GM10248 (cell line): ENCODE measurements at regions not wholly inside any gene's neighbourhood (a gene's known extent, or its start where the extent isn't known, plus 50 kb on each side); places are given as distances from the start of the nearest gene placed in this dataset.

Experiments
- CTCF ChIA-PET: fragments of 300-600 bp; sonication (Branson Sonifier 250); formaldehyde crosslinking; extraction: SDS; loops from one replicate; lab custom pipeline; 2021; ENCODE audit warnings: antibody characterized with exemption; lab: Yijun Ruan, JAX
- POLR2A ChIA-PET: fragments of 350-650 bp; sonication (Branson Sonifier 250); formaldehyde crosslinking; extraction: SDS; loops from one replicate; lab custom pipeline; 2020; ENCODE audit warnings: antibody characterized with exemption; lab: Yijun Ruan, JAX
- DNase-seq: peaks from one replicate; pipeline ENCODE4 v3.0.0; 2012; ENCODE audit errors: extremely low spot score
- CTCF ChIP-seq: IDR thresholded peaks from 2 replicates; pipeline ENCODE4 v1.5.1; 2012; ENCODE audit warnings: mild to moderate bottlenecking, low read depth; ENCODE audit errors: extremely low read depth, missing control alignments, control extremely low read depth

- TF ChIP-seq CTCF, result no peak
- no peak for DNase-seq
- CTCF ChIA-PET, result interaction anchor here (1.0 kb wide), 1 partner anchor 26 kb away, joined by 3 read pairs; no protein-coding TSS in a partner anchor
- POLR2A ChIA-PET, result no interaction called here
Observed at GRCh38 chr4:57404483-57404882, 294.3 kb upstream of the IGFBP7 start.

DNA sequence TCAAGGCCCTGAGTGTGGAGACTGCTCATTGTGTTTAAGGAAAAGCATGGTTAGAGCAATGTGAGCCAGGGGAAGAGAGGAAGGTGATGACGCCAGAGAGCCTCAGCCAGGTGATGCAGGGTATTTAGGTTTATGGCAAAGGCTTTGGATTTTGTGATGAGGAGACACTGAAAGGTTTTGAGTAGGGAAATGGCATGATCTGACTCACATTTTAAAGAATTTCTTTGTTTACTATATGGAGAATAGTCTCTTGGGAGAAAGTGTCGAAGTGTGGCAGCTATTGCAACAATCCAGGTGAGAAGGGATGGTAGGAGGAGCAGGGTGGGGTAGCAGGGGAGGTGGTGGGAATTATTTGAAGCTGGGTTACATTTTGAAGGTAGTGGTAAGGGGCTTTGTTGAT lies 293.4 kb upstream of the IGFBP7 start:
- POLR2A ChIA-PET, result no interaction called here
- CTCF ChIA-PET, result interaction anchor here (1.4 to 1.9 kb wide), 3 partner anchors 8 to 240 kb away, joined by 4 to 5 read pairs (median 5); no protein-coding TSS in a partner anchor
- no peak for DNase-seq
- no peak for TF ChIP-seq CTCF

- CTCF ChIA-PET, result interaction anchor here (1.0 to 1.9 kb wide), 4 partner anchors 8 to 238 kb away, joined by 3 to 5 read pairs (median 4); no protein-coding TSS in a partner anchor
- no peak for TF ChIP-seq CTCF
- POLR2A ChIA-PET, result no interaction called here
- no peak for DNase-seq
Observed at GRCh38 chr4:57401586-57401985, 291.4 kb upstream of the IGFBP7 start.

DNA sequence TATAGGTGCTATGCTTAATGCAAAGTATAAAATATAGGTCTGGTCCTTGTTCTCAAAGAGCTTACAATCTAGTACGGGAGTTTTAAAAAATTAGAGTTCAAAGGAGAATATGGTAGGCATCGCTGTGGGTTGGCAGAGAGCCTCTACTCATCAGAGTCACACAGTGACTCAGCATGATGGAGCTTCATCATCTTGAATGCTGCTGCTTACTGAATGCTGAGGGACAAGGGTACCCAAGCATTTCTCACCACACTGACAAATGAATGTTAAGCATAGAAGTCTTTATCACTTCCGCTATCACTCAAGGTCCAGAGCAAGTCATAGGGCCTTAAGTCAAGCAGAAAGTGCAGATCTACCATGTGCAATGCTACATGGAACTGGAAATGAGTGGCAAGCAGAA lies 268.6 kb upstream of the IGFBP7 start:
- TF ChIP-seq CTCF, result no peak
- DNase-seq, result no peak
- POLR2A ChIA-PET, result no interaction called here
- CTCF ChIA-PET, result interaction anchor here (0.9 to 1.7 kb wide), 3 partner anchors 12 to 215 kb away, joined by 3 to 6 read pairs (median 5); no protein-coding TSS in a partner anchor

DNA sequence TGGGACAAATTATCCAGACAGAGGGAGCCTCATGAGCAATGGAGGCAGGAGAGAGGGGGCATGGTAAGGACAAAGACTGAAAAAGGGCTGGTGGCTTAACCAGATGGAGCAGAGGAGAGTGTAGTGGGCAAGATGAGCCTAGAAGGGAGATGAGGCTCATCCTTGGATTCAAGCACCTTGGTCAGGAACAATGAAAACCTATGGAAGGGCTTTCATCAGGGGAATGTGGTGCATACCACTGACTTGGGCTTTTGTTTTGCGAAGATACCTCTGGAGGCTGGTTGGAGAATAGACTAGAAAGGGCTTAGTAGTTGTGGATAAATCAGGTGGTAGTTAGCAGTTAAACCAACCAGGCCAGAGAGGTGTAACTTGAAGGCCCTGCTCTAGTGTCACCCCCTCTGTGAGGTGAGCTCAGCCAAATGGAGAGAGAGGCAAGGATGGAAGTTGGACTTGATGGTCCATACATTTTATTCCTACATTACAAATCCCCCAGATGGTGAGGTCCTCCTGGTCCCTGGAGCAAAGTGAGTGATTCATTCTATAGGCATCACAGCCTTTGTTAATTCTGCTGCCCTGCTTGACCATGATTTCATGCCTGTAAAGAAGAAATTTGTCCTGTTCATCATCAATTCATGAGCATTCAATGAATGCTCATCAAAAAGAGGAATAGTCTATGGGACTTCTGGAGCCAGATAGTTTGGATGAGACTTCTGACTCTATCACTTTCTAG lies 264.8 kb upstream of the IGFBP7 start:
- TF ChIP-seq CTCF, result no peak
- POLR2A ChIA-PET, result no interaction called here
- CTCF ChIA-PET, result no interaction called here
- DNase-seq, result no peak

DNA sequence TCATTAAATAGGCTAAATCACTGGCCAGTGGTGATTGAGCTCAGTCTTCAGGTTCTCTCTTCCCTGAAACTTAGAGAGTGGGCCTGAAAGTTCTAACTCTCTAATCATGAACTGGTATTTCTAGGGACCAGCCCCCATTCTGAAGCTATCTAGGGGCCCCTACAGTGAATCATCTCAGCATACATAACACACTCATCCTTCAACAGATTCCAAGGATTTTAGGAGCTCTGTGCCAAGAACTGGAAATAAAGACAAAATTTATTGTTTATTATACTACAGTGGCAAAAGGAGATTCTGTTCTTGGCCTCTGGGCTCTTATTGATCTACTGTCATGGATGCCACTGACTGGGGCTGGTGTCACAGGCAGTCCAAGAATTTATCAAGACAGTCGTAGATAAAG lies 263.8 kb upstream of the IGFBP7 start:
- ChIA-PET POLR2A (no interaction called here), CTCF (no interaction called here)
- no peak for TF ChIP-seq CTCF
- DNase-seq, result no peak
